SK-N-SH (cell line): ENCODE measurements at regions not wholly inside any gene's neighbourhood (a gene's known extent, or its start where the extent isn't known, plus 50 kb on each side); places are given as distances from the start of the nearest gene placed in this dataset.

Experiments
- CTCF ChIA-PET: fragments of 300-600, 350-600 bp; formaldehyde crosslinking; extraction: SDS; loops from one replicate; lab custom pipeline; 2021; lab: Yijun Ruan, JAX
- POLR2A ChIA-PET: fragments of 350-600 bp; sonication (Branson Sonifier 250); formaldehyde crosslinking; extraction: SDS; loops from one replicate; lab custom pipeline; 2020; ENCODE audit warnings: antibody characterized with exemption, inconsistent platforms; lab: Yijun Ruan, JAX
- DNase-seq: peaks from one replicate; pipeline ENCODE4 v3.0.0; 2012
- H2AFZ ChIP-seq: fragments of 200-600 bp; sonication (generic); 2 replicates; pipeline ENCODE4 v1.8.1; 2016; ENCODE audit warnings: antibody characterized with exemption, mild to moderate bottlenecking, low read depth
- H3F3A ChIP-seq: fragments of 200-600 bp; sonication (generic); replicated peaks from 2 replicates; pipeline ENCODE3; 2016; ENCODE audit warnings: antibody characterized with exemption, mild to moderate bottlenecking; ENCODE audit not compliant: insufficient read depth
- H3K27ac ChIP-seq, 2 experiments: fragments of 200-500 bp in 1 of 2; fragments of 200-600 bp in 1 of 2; sonication (Bioruptor generic) in 1 of 2; sonication (generic), shearing (Covaris generic) in 1 of 2; 2 replicates each; pipeline versions ENCODE4 v1.5.1 to v1.6.1; 2014 to 2016; ENCODE audit warnings: low read depth in 2 of 2, inconsistent platforms in 1 of 2, low read length in 1 of 2, mild to moderate bottlenecking in 1 of 2, mixed read lengths in 1 of 2
- H3K27me3 ChIP-seq: fragments of 200-600 bp; sonication (generic), shearing (Covaris generic); 2 replicates; pipeline ENCODE4 v1.6.1; 2016; ENCODE audit warnings: mixed run types; ENCODE audit not compliant: insufficient read depth
- H3K36me3 ChIP-seq, 2 experiments: fragments of 200-500 bp in 1 of 2; fragments of 200-600 bp in 1 of 2; sonication (Bioruptor generic) in 1 of 2; sonication (generic) in 1 of 2; replicated peaks in 1 of 2; 2 replicates each; pipeline versions ENCODE3 to v1.5.1; 2014 to 2016; ENCODE audit warnings: low read length in 1 of 2, mild to moderate bottlenecking in 1 of 2; ENCODE audit not compliant: insufficient read depth in 2 of 2, control insufficient read depth in 1 of 2
- H3K4me1 ChIP-seq, 2 experiments: fragments of 200-500 bp in 1 of 2; fragments of 200-600 bp in 1 of 2; sonication (Bioruptor generic) in 1 of 2; sonication (generic), shearing (Covaris generic) in 1 of 2; 2 replicates each; pipeline versions ENCODE4 v1.5.1 to v1.6.1; 2014 to 2016; ENCODE audit warnings: low read depth in 1 of 2, low read length in 1 of 2, mixed run types in 1 of 2; ENCODE audit not compliant: insufficient read depth in 2 of 2, control insufficient read depth in 1 of 2
- H3K4me2 ChIP-seq: fragments of 200-600 bp; sonication (generic), shearing (Covaris generic); 2 replicates; pipeline ENCODE4 v1.6.1; 2017; ENCODE audit warnings: mixed run types
- H3K4me3 ChIP-seq, 2 experiments: fragments of 200-500 bp in 1 of 2; fragments of 200-600 bp in 1 of 2; sonication (Bioruptor generic) in 1 of 2; sonication (generic), shearing (Covaris generic) in 1 of 2; 2 replicates each; pipeline versions ENCODE4 v1.5.1 to v1.8.1; 2014 to 2016; ENCODE audit warnings: low read depth in 2 of 2, inconsistent platforms in 1 of 2, low read length in 1 of 2, mild to moderate bottlenecking in 1 of 2, mixed read lengths in 1 of 2, moderate library complexity in 1 of 2
- H3K79me2 ChIP-seq: fragments of 200-600 bp; sonication (generic); 2 replicates; pipeline ENCODE4 v1.8.1; 2017; ENCODE audit warnings: mild to moderate bottlenecking; ENCODE audit not compliant: insufficient read depth
- H3K9ac ChIP-seq: fragments of 200-600 bp; sonication (generic); 2 replicates; pipeline ENCODE4 v1.6.1; 2017; ENCODE audit warnings: mixed run types
- H3K9me2 ChIP-seq: fragments of 200-600 bp; sonication (generic); 2 replicates; pipeline ENCODE4 v1.6.1; 2017; ENCODE audit warnings: mixed run types
- H3K9me3 ChIP-seq: fragments of 200-600 bp; sonication (generic); 2 replicates; pipeline ENCODE4 v1.6.1; 2017; ENCODE audit warnings: mixed run types, mild to moderate bottlenecking, moderate library complexity
- H4K20me1 ChIP-seq: fragments of 200-600 bp; sonication (generic); 2 replicates; pipeline ENCODE4 v1.6.1; 2017; ENCODE audit warnings: mild to moderate bottlenecking, mixed run types; ENCODE audit not compliant: insufficient read depth
- CHD2 ChIP-seq: fragments of 150-350 bp; IDR thresholded peaks from 2 replicates; pipeline ENCODE4 v1.6.1; 2018; ENCODE audit warnings: low read length; ENCODE audit not compliant: partially characterized antibody
- EP300 ChIP-seq, 2 experiments: IDR thresholded peaks; 2 replicates each; pipeline versions ENCODE4 v1.4.0 to v1.6.1; 2012; ENCODE audit warnings: borderline replicate concordance in 1 of 2, low read depth in 1 of 2, low read length in 1 of 2
- EZH2phosphoT487 ChIP-seq: fragments of 200-600 bp; sonication (generic); IDR thresholded peaks from 2 replicates; pipeline ENCODE4 v1.6.1; 2017; ENCODE audit warnings: low read depth, mixed run types, mild to moderate bottlenecking, antibody characterized with exemption, moderate library complexity, borderline replicate concordance
- GABPA ChIP-seq: IDR thresholded peaks from 2 replicates; pipeline ENCODE4 v1.4.0; 2012; ENCODE audit warnings: low read depth, mild to moderate bottlenecking
- GATA2 ChIP-seq: sonication (generic); formaldehyde crosslinking; IDR thresholded peaks from 2 replicates; pipeline ENCODE4 v1.5.0; 2020; ENCODE audit warnings: mild to moderate bottlenecking, missing genetic modification reagents
- IRF3 ChIP-seq: fragments of 150-350 bp; IDR thresholded peaks from 2 replicates; pipeline ENCODE4 v1.6.1; 2016; ENCODE audit warnings: mild to moderate bottlenecking, low read depth, low read length
- JUND ChIP-seq: IDR thresholded peaks from 2 replicates; pipeline ENCODE4 v1.4.0; 2012
- NRF1 ChIP-seq: IDR thresholded peaks from 2 replicates; pipeline ENCODE4 v1.6.1; 2012; ENCODE audit warnings: low read depth, mild to moderate bottlenecking, low read length
- POLR2AphosphoS5 ChIP-seq: IDR thresholded peaks from 2 replicates; pipeline ENCODE4 v1.6.1; 2012; ENCODE audit warnings: low read depth, low read length
- RFX5 ChIP-seq: IDR thresholded peaks from 2 replicates; pipeline ENCODE4 v1.6.1; 2012; ENCODE audit warnings: mild to moderate bottlenecking, improper control_type of control experiment, low read length
- RXRA ChIP-seq: IDR thresholded peaks from 2 replicates; pipeline ENCODE4 v1.4.0; 2012; ENCODE audit warnings: low read depth, mild to moderate bottlenecking, borderline replicate concordance
- SIN3A ChIP-seq: IDR thresholded peaks from 2 replicates; pipeline ENCODE4 v1.6.1; 2012; ENCODE audit warnings: low read depth, mild to moderate bottlenecking, low read length, moderate library complexity, borderline replicate concordance
- TAF1 ChIP-seq: IDR thresholded peaks from 2 replicates; pipeline ENCODE4 v1.6.1; 2012; ENCODE audit warnings: low read depth, mild to moderate bottlenecking, low read length, moderate library complexity, borderline replicate concordance
- TCF12 ChIP-seq: IDR thresholded peaks from 2 replicates; pipeline ENCODE4 v1.4.0; 2012
- TEAD4 ChIP-seq: IDR thresholded peaks from 2 replicates; pipeline ENCODE4 v1.4.0; 2012; ENCODE audit warnings: mild to moderate bottlenecking, borderline replicate concordance; ENCODE audit not compliant: insufficient read depth
- USF2 ChIP-seq: fragments of 150-350 bp; IDR thresholded peaks from 2 replicates; pipeline ENCODE4 v1.6.1; 2017; ENCODE audit warnings: antibody characterized with exemption, low read length, low read depth, borderline replicate concordance
- YY1 ChIP-seq: IDR thresholded peaks from 2 replicates; pipeline ENCODE4 v1.4.0; 2012; ENCODE audit warnings: low read depth, mild to moderate bottlenecking
- ZBTB33 ChIP-seq: IDR thresholded peaks from 2 replicates; pipeline ENCODE4 v1.4.0; 2012; ENCODE audit warnings: low read depth, borderline replicate concordance
- WGBS: methylation state at CpG from one replicate; pipeline ENCODE4 v1.1.6; 2017; ENCODE audit warnings: low lambda C conversion rate; 5-methylcytosine and 5-hydroxymethylcytosine counted together
- TF ChIP-seq, protein P1 (sequence below): IDR thresholded peaks from 2 replicates; pipeline ENCODE4 v1.6.1; 2012; ENCODE audit warnings: mild to moderate bottlenecking, low read depth, low read length, moderate library complexity
- TF ChIP-seq, protein P2 (sequence below): IDR thresholded peaks from 2 replicates; pipeline ENCODE4 v1.4.0; 2012; ENCODE audit warnings: low read depth

DNA sequence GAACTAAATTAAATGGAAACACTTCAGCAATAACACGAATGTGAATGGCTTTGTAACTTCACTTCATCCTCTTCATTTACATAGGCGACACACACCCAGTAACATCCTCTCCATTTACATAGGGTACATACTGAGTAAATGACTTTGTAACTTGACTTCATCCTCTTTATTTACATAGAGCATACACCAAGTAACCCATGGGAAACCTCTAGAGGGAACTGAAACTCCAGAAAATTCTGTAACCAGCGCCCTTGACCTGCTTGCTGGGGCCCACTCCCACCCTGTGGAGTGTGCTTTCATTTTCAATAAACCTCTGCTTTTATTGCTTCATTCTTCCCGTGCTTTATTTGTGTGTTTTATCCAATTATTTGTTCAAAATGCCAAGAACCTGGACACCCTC is 81.6 kb upstream of the OPRM1 start:
- Histone ChIP-seq H3K9me2 (no peaks in the 10 kb centered on the region), H2AFZ (no peak overlapping the region), H3K36me3 (no peaks in the 10 kb centered on the region), H3K9ac (no peak overlapping the region), H3K27me3 (no peaks in the 10 kb centered on the region), H3F3A (peaks cover 8% of the 10 kb centered on the region), H3K9me3 (no peaks in the 10 kb centered on the region), H4K20me1 (no peaks in the 10 kb centered on the region), H3K4me1 (peaks cover 0 to 5% of the 10 kb centered on the region in 2 experiments; a peak in 2 of 4 replicates), H3K4me3 (no peak overlapping the region), H3K27ac (peak overlapping the region in 1 of 2 experiments; percentile 18; a peak in 1 of 4 replicates), H3K79me2 (no peaks in the 10 kb centered on the region), H3K4me2 (no peak overlapping the region)
- TF ChIP-seq YY1 (no peak), EP300 (IDR thresholded peaks at IDR 0.05; ENCODE audit: borderline replicate concordance in 1 of 2, low read depth in 1 of 2, low read length in 1 of 2) (no peak), CHD2 (no peak), GABPA (no peak), POLR2AphosphoS5 (no peak), IRF3 (no peak), TAF1 (no peak), TCF12 (no peak), SIN3A (no peak), USF2 (no peak), ZBTB33 (no peak), RFX5 (no peak), RXRA (no peak), GATA2 (CRISPR knock-in tag) (no peak), JUND (no peak), EZH2phosphoT487 (no peak), NRF1 (no peak), TEAD4 (no peak)
- TF ChIP-seq, protein P1, sequence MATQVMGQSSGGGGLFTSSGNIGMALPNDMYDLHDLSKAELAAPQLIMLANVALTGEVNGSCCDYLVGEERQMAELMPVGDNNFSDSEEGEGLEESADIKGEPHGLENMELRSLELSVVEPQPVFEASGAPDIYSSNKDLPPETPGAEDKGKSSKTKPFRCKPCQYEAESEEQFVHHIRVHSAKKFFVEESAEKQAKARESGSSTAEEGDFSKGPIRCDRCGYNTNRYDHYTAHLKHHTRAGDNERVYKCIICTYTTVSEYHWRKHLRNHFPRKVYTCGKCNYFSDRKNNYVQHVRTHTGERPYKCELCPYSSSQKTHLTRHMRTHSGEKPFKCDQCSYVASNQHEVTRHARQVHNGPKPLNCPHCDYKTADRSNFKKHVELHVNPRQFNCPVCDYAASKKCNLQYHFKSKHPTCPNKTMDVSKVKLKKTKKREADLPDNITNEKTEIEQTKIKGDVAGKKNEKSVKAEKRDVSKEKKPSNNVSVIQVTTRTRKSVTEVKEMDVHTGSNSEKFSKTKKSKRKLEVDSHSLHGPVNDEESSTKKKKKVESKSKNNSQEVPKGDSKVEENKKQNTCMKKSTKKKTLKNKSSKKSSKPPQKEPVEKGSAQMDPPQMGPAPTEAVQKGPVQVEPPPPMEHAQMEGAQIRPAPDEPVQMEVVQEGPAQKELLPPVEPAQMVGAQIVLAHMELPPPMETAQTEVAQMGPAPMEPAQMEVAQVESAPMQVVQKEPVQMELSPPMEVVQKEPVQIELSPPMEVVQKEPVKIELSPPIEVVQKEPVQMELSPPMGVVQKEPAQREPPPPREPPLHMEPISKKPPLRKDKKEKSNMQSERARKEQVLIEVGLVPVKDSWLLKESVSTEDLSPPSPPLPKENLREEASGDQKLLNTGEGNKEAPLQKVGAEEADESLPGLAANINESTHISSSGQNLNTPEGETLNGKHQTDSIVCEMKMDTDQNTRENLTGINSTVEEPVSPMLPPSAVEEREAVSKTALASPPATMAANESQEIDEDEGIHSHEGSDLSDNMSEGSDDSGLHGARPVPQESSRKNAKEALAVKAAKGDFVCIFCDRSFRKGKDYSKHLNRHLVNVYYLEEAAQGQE = no peak
- TF ChIP-seq, protein P2, sequence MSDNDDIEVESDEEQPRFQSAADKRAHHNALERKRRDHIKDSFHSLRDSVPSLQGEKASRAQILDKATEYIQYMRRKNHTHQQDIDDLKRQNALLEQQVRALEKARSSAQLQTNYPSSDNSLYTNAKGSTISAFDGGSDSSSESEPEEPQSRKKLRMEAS = no peak
- DNase-seq = no peak
- CTCF ChIA-PET = no interaction called here
- POLR2A ChIA-PET = interaction anchor here (0.8 kb wide), 1 partner anchor 8 kb away, joined by 3 read pairs; no protein-coding TSS in a partner anchor
- 41% methylated on average over 4 of the region's 4 CpGs for WGBS
